ENCODE measurements at regions not wholly inside any gene's neighbourhood (a gene's known extent, or its start where the extent isn't known, plus 50 kb on each side); places are given as distances from the start of the nearest gene placed in this dataset.

- no peak for TF ChIP-seq ELF1 (IDR thresholded peaks at IDR 0.05)
- no peak for TF ChIP-seq EP300 (IDR thresholded peaks at IDR 0.05; ENCODE audit: borderline replicate concordance in 1 of 2, low read depth in 1 of 2, low read length in 1 of 2)
- no peak for TF ChIP-seq CTCF (IDR thresholded peaks at IDR 0.05)
- no peak for TF ChIP-seq PBX3 (IDR thresholded peaks at IDR 0.05)
- TF ChIP-seq YY1 (IDR thresholded peaks at IDR 0.05; ENCODE audit: low read depth) = no peak
- TF ChIP-seq USF1 (IDR thresholded peaks at IDR 0.05; ENCODE audit: borderline replicate concordance, low read depth) = no peak
Measured at GRCh38 chr13:68938639-68939038, 1169.0 kb upstream of the ATXN8OS start.

Measured in SK-N-SH (cell line).